Neutrophil (primary cell): ENCODE measurements at regions not wholly inside any gene's neighbourhood (a gene's known extent, or its start where the extent isn't known, plus 50 kb on each side); places are given as distances from the start of the nearest gene placed in this dataset.

ENCODE experiments used
- H3K27ac ChIP-seq: fragments of 200-600 bp; sonication (generic); 2 replicates; pipeline ENCODE4 v1.5.1; 2016; ENCODE audit warnings: mild to moderate bottlenecking, moderate library complexity
- H3K27me3 ChIP-seq: fragments of 200-600 bp; sonication (generic); 2 replicates; pipeline ENCODE4 v1.6.0; 2016; ENCODE audit warnings: mild to moderate bottlenecking
- H3K36me3 ChIP-seq: fragments of 200-600 bp; sonication (generic); 2 replicates; pipeline ENCODE4 v1.5.1; 2017
- H3K4me1 ChIP-seq, 2 experiments: fragments of 200-600 bp in 1 of 2; sonication (generic) in 1 of 2; 1 replicate in 1 of 2; 2 replicates in 1 of 2; pipeline versions ENCODE4 v1.5.1 to v1.6.1; 2013 to 2016; ENCODE audit warnings: low read depth in 1 of 2, low read length in 1 of 2, mild to moderate bottlenecking in 1 of 2, moderate library complexity in 1 of 2; ENCODE audit not compliant: control insufficient read depth in 1 of 2, insufficient read depth in 1 of 2
- H3K4me3 ChIP-seq, 2 experiments: fragments of 200-600 bp in 1 of 2; sonication (generic) in 1 of 2; 1 replicate in 1 of 2; 2 replicates in 1 of 2; pipeline ENCODE4 v1.5.1; 2013 to 2016; ENCODE audit warnings: low read depth in 1 of 2, low read length in 1 of 2, mild to moderate bottlenecking in 1 of 2, moderate library complexity in 1 of 2
- H3K9me3 ChIP-seq: fragments of 200-600 bp; sonication (generic); 2 replicates; pipeline ENCODE4 v1.5.1; 2016
- TF ChIP-seq, protein P1 (sequence below): fragments of 200-600 bp; sonication (generic); IDR thresholded peaks from 2 replicates; pipeline ENCODE4 v1.5.1; 2016; ENCODE audit warnings: antibody characterized with exemption

GRCh38 chr4:116899561-116899960, 185.8 kb downstream of the TRAM1L1 start:
- Histone ChIP-seq H3K4me3 (no peak overlapping the region), H3K27me3 (no peaks in the 10 kb centered on the region), H3K36me3 (no peaks in the 10 kb centered on the region), H3K9me3 (no peaks in the 10 kb centered on the region), H3K27ac (no peak overlapping the region), H3K4me1 (no peaks in the 10 kb centered on the region)
- TF ChIP-seq, protein P1, sequence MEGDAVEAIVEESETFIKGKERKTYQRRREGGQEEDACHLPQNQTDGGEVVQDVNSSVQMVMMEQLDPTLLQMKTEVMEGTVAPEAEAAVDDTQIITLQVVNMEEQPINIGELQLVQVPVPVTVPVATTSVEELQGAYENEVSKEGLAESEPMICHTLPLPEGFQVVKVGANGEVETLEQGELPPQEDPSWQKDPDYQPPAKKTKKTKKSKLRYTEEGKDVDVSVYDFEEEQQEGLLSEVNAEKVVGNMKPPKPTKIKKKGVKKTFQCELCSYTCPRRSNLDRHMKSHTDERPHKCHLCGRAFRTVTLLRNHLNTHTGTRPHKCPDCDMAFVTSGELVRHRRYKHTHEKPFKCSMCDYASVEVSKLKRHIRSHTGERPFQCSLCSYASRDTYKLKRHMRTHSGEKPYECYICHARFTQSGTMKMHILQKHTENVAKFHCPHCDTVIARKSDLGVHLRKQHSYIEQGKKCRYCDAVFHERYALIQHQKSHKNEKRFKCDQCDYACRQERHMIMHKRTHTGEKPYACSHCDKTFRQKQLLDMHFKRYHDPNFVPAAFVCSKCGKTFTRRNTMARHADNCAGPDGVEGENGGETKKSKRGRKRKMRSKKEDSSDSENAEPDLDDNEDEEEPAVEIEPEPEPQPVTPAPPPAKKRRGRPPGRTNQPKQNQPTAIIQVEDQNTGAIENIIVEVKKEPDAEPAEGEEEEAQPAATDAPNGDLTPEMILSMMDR, result no peak

- Histone ChIP-seq H3K27me3 (no peaks in the 10 kb centered on the region), H3K36me3 (no peaks in the 10 kb centered on the region), H3K9me3 (no peaks in the 10 kb centered on the region), H3K4me3 (no peak overlapping the region), H3K4me1 (no peaks in the 10 kb centered on the region), H3K27ac (no peak overlapping the region)
- TF ChIP-seq, protein P1, result no peak
Measured at GRCh38 chr4:116885579-116885978, 199.8 kb downstream of the TRAM1L1 start.

- Histone ChIP-seq H3K36me3 (no peaks in the 10 kb centered on the region), H3K27ac (no peak overlapping the region), H3K4me3 (no peak overlapping the region), H3K4me1 (no peaks in the 10 kb centered on the region), H3K9me3 (no peaks in the 10 kb centered on the region), H3K27me3 (no peaks in the 10 kb centered on the region)
- TF ChIP-seq, protein P1, result no peak
Measured at GRCh38 chr4:116882503-116882902, 202.9 kb downstream of the TRAM1L1 start.

DNA sequence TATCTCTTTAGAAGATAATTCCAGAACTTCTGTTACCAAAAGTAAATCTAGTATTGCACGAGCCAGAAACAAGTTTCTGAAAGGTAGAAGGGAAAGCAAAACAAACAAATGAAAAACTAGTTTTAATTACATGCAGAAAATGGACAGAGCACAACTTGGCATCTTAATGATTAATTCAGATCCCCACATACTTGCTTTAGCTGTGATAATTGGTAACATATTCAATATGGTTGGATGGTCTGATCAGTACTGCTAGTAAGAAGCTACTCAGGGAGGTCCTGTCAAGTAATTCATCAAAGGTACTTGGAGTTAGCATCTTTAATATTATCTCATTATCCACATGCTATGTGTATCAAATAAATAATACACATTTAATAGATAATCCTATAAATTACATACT, 204.3 kb downstream of the TRAM1L1 start:
- H3K9me3 ChIP-seq, result no peaks in the 10 kb centered on the region
- H3K27ac ChIP-seq, result no peak overlapping the region
- H3K4me1 ChIP-seq, result no peaks in the 10 kb centered on the region
- H3K27me3 ChIP-seq, result no peaks in the 10 kb centered on the region
- TF ChIP-seq, protein P1, result no peak
- H3K36me3 ChIP-seq, result no peaks in the 10 kb centered on the region
- no peak overlapping the region for H3K4me3 ChIP-seq

DNA sequence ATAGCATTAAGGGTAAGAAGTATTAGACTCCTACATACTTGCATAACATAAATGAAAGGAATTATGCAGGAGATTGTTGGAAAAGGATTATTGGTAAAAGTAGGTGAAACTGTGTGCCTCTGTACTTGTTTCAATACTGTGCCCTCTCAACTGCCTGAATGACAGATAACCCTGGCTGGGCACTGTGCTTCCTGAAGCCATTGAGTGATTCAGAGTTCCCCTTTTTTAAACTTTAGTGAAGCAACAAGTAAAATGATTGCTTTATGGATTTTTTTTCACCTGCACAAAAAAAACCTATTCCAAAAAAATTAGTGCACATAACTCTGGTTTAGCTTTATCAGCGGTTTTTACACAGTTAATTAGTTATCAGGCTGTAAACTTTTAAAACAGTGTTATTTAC, 204.8 kb downstream of the TRAM1L1 start:
- H3K4me3 ChIP-seq, result no peak overlapping the region
- no peaks in the 10 kb centered on the region for H3K36me3 ChIP-seq
- no peaks in the 10 kb centered on the region for H3K4me1 ChIP-seq
- no peaks in the 10 kb centered on the region for H3K9me3 ChIP-seq
- H3K27ac ChIP-seq, result no peak overlapping the region
- no peaks in the 10 kb centered on the region for H3K27me3 ChIP-seq
- TF ChIP-seq, protein P1, result no peak

DNA sequence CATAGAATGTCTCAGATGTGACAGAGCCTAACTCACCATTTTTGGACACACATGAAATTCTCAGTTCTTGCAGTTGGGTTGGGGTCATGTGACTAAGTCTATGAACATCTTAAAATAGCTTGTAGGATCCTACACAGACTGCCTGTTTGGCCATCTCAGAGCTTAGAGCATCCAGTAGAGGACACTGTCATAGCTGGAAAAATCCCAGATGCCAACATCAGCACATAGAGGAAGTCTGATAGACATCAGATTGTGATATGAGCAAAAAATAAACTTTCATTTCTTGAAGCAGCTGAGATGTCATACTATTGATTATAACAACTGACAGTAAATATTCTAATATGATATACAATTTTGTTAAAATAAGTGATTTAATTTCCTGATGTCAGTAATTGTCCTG, 207.1 kb downstream of the TRAM1L1 start:
- TF ChIP-seq, protein P1, result no peak
- H3K9me3 ChIP-seq, result no peaks in the 10 kb centered on the region
- no peak overlapping the region for H3K27ac ChIP-seq
- H3K27me3 ChIP-seq, result no peaks in the 10 kb centered on the region
- no peaks in the 10 kb centered on the region for H3K4me1 ChIP-seq
- no peak overlapping the region for H3K4me3 ChIP-seq
- no peaks in the 10 kb centered on the region for H3K36me3 ChIP-seq
